AG10803 (cell line): ENCODE measurements at regions not wholly inside any gene's neighbourhood (a gene's known extent, or its start where the extent isn't known, plus 50 kb on each side); places are given as distances from the start of the nearest gene placed in this dataset.

ENCODE experiments used
- DNase-seq: peaks from one replicate; pipeline ENCODE4 v3.0.0; 2010; ENCODE audit warnings: low read depth
- H3K4me3 ChIP-seq: 2 replicates; pipeline ENCODE4 v1.5.1; 2011; ENCODE audit warnings: mild to moderate bottlenecking, low read length, control low read depth
- CTCF ChIP-seq: conservative IDR thresholded peaks from 2 replicates; pipeline ENCODE4 v1.5.1; 2011; ENCODE audit warnings: mild to moderate bottlenecking, low read length, control low read depth, inconsistent platforms

DNA sequence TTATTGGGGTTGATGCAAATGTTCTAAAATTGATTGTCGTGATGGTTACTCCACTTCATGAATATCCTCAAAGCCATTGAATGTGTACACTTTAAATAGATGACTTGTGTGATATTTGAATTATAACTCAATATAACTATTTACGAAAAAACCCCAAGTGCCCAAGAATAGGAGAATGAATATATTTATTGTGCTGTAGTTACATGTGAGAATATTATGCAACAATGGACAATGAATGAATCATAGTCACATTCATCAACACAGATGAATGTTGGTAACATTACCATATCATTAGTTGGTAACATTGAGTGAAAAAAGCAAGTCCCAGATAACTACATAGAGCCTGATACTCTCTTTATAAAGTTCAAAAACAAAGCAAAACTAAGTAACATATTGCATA, 127.8 kb upstream of the UBL3 start:
- no peak for TF ChIP-seq CTCF
- H3K4me3 ChIP-seq: no peak overlapping the region
- peak; percentile 43 for DNase-seq

DNA sequence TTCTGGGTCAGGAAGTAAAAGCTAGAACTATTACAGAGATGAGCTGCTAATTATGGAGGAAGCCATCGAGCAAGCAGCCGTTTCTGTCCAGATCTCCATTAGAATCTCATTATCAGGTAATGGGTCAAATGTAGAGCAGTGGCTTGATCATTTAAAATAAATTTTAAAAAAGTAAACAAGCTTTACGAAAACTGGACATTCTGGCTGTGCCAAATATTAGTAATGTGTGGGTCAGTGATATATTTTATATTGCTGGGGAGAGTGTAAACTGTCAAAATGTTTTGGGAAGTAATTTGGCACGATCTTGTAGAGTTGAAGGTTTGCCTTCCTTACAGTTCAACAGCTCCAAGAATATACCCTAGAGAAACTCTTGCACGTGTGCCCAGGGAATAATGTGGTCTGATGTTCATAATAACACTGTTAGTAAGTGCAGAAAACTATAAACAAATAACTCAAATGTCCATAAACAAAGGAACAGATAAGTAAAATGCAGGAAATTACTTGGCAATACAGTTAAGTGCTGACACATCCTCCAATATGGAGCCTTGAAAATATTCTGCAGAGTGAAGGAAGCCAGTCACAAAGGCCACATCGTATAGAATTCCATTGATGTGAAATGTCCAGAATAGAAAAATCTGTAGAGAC, 127.2 kb upstream of the UBL3 start:
- H3K4me3 ChIP-seq: no peak overlapping the region
- no peak for DNase-seq
- TF ChIP-seq CTCF: no peak

GRCh38 chr13:29976535-29976934, 126.1 kb upstream of the UBL3 start:
- TF ChIP-seq CTCF: no peak
- DNase-seq: no peak
- H3K4me3 ChIP-seq: no peak overlapping the region

GRCh38 chr13:29975283-29975682, 124.9 kb upstream of the UBL3 start:
- DNase-seq: no peak
- TF ChIP-seq CTCF: no peak
- H3K4me3 ChIP-seq: no peak overlapping the region

DNA sequence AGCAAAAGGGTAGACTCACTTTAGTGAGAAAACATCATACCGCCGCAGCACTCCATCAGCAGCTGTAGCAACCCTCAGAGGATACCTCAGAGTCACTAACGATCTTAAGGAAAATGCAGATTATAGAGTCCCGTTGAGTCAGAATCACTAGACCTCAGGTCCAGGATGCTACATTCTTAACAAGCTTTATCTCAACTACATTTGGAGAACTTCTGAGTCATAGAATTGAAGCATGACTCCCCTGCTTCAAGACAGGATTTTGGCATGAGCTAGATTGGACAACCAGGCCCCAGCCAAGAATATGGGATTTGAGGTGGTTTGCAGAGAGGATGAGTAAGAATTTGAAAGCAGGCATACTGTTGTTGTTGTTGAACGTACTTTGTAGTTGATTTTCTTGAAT, 118.9 kb upstream of the UBL3 start:
- TF ChIP-seq CTCF: no peak
- no peak overlapping the region for H3K4me3 ChIP-seq
- peak; percentile 91 for DNase-seq

DNA sequence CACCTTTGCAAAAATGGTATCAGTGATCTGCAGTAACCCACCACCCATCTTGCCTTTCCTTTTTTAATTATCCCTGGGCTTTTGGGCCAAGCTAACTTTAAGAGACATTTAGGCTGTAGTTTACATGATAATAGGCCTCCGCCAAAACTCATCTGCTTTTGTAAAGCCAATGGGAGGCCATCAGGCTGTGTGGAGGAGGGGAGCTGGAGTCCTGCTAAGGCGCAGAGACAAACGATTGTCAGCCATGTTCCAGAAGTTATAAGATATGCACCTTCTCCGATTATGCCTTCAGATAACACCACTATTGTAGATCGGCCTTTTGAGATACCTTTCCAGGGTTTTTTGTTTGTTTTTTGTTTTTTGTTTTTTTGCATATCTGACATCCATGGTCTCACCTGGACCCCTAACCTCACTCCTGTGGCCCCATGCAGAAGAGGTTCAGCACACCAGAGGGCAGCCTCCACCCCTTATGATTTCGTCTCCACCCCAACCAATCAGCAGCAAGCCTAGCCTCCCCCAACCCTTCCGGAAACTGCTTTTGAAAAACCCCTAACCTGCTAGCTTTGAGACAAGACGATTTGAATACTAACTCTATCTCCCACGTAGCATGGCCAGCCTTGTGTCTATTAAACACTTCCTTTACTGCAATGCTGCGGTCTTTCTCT, 113.9 kb upstream of the UBL3 start:
- TF ChIP-seq CTCF: no peak
- no peak overlapping the region for H3K4me3 ChIP-seq
- DNase-seq: no peak

- DNase-seq: no peak
- no peak overlapping the region for H3K4me3 ChIP-seq
- TF ChIP-seq CTCF: no peak
Observed at GRCh38 chr13:29963089-29963488, 112.7 kb upstream of the UBL3 start.
